Forelimb muscle (tissue), 1 donor: ENCODE measurements at regions not wholly inside any gene's neighbourhood (a gene's known extent, or its start where the extent isn't known, plus 50 kb on each side); places are given as distances from the start of the nearest gene placed in this dataset.

Source experiments
- DNase-seq: peaks from one replicate; pipeline ENCODE4 v3.0.0-alpha.2; 2013; ENCODE audit warnings: low read depth

DNA sequence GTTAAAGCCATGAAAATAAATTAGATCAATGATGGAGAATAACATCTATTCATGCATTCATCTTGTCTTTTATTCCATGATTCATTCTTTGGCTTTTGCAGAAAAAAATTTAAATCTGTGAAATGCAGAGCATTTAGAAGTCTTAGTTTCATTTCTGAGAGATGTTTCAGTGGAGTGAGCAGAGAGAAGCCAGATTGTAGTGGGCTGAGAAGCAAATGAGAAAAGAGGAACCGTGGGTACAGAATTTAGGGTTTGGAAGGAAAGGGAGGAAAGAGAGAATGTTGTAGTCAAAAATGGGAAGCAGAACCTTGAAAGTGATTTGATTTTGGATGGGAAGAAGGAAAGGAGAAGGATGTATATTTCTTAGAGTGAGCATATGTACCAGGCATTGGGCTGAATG, 260.3 kb upstream of the MAN1A1 start:
- DNase-seq, result no peak

DNA sequence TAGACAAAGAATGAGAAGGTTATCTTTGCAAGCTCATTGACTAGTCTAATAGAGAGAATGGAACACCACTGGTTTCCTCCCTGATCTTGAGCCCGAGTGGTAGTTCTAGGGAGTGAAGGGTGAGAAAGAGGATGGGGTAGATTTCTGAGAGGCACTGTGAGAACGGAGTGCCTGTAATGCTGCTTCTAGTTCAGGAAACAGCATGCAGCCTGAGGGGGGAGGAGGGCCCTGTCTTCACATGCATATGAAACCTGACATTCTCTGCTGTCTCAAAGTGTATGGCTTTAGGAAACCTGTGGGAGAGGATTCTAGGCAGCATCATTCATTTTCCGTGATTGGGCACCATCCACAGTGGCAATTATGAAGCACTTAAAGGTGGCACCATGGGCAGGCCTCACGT, 259.4 kb upstream of the MAN1A1 start:
- DNase-seq, result no peak

DNA sequence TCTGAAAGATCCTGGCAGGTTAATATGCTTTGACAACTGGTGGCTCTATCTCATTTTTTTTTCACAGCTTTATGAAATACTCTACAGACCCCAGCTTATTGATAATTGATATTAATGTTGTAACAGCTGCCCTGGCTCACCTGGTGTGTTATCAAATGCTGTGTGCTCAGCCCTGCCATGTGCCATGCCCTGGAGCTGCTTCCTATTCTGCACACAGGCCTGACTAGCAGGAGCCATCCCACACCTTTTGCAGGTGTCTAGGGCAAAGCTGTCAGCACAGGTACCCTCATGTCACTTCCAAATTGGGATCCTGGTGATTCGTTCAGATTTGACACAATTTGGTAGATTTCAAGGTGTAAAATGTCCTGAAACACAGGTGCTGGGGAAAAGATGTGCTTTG, 254.6 kb upstream of the MAN1A1 start:
- DNase-seq, result no peak

DNA sequence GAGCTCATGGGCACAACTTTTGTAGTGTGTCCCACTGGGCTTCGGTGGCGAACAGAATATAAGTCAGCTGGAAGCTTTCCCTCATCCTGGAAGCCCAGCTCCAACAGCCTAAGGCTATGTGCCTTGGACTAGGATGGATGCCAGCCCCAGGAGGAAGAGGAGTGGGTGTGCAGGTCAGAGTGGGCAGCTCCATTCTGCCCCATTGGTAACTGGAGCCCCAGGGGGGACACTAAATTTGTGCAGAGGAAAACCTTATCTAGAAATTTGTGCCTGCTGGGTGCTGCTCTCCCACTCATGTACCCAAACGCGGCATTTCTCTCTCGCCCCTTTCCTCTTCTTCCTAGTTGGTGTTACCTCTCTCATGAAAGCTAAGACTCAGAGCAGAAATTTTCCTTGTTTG, 253.9 kb upstream of the MAN1A1 start:
- DNase-seq, result no peak

DNA sequence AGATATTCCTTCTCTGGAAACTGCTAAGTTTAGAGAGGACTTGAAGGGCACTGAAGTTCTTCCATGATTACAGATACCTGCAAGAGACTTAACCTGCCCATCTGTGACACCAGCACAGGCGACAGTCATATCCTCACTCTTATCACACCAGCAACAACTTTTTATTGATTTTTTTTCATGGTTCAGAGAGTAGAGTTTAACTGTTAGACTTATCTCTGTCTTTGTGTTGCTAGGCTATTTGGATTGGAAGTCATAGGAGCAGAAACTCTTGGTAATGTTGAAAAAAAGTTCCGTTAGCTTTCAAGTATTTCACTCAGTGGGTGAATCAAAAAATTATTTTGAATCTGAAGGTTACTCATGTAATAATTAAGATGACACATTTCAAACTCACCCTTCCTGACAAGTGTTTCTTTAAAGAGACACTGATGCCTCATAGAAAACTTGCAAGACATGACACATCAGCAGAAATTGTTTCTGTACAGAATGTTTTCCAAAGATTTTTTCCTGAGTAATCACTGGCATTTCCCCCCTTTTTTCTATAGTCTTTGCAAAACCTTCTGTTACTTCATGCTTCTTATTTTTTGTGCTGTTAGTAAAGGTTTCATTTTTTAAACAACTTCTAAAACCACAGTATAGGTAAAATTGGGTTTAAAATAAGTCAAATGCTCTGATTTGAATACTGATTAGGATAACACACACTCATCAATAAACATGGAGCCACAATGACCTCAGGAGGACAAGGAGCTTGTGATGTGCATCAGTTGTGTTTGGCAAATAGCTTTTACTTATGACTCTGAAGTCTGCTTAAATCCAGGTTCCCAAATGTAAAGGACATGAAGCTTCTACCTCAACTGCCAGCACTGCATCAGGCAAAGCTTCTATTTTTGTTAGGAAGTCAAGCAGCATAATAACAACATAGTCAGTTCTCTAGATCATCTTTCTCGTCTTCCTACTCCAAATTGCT, 252.9 kb upstream of the MAN1A1 start:
- DNase-seq, result no peak

DNA sequence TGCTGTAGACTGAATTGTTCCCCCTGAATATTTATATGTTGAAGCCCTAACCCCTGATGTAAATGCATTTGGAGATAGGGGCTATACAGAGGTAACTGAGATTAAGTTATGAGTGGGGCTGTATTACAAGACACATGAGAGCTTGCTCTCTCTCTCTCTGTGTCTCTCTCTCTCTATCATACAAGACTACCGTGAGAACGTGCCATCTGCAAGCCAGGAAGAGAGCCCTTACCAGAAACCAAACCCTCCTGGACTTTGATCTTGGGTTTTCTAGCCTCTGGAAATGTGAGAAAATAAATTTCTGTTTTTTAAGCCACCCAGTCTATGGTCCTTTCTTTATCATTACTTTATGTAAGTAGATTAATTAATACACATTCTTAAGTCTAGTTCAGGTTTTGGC, 249.3 kb upstream of the MAN1A1 start:
- no peak for DNase-seq

DNA sequence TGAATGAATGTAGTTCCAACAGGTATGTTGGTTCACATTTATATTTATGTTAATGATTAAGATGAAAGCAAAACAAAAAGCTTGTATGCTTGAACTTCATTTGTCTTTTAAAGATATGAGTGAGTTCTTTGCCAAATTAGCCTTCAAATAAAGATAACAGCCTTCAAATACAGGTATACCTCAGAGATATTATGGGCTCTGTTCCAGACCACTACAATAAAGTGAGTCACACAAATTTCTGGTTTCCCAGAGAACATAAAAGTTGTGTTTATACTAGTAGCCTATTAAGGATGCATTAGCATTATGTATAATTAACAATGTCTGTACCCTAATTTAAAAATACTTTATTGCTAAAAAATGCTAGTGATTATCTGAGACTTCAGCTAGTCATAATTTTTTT, 245.3 kb upstream of the MAN1A1 start:
- no peak for DNase-seq

DNA sequence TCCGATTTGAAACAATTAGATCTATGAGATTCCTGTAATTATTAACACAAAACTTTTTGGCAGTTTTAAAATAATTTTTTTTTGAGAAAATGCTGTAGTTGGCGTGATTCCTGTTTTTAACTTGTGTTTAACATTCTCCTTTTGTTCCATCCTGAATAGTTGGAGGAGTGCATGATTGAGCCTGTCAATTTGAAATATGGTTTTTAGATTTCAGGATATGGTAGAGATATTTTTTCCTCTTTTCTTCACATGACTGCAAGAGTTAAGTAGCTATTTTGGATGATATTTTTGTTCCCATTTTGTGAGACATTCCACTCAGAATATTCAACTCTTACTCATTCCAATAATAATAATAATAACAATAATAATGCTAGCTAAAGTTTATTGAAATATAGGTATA, 241.7 kb upstream of the MAN1A1 start:
- DNase-seq, result no peak

DNA sequence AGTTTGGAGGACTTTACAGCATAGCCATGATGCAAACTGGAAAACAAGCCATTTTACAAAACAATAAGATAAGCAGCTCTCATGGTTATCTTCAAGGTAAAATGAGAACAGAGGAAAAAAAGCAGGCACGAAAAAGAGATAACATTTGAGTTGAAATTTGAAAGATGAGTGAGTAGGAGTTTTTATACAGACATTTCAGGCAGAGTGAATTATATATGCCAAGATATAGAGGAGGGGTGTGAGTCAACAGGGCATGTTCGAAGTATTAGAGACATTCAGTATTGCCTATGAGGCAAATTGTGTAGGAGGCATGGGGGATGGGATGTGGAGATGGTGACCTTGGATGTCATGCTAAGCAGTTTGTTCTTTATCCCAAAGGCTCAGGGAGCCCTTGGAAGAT, 240.5 kb upstream of the MAN1A1 start:
- DNase-seq, result no peak

DNA sequence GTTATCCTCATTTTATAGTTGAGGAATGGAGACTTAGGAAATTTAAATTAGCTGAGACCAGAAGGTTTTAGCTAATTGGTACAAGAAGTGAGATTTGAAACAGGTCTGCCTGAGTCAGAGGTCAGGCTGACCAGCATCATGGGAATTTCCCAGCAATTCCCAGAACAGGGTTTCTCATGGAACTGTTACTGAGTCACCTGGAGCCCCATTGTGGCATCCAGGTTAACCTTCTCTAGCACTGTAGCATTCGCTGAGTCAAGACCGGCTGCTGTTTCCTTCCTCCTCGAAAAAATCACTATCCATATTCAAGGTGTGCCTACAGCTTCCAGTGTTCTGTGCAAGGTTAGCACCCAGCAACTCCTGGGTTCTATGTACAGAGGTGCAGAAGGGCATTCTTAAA, 238.0 kb upstream of the MAN1A1 start:
- DNase-seq, result no peak

DNA sequence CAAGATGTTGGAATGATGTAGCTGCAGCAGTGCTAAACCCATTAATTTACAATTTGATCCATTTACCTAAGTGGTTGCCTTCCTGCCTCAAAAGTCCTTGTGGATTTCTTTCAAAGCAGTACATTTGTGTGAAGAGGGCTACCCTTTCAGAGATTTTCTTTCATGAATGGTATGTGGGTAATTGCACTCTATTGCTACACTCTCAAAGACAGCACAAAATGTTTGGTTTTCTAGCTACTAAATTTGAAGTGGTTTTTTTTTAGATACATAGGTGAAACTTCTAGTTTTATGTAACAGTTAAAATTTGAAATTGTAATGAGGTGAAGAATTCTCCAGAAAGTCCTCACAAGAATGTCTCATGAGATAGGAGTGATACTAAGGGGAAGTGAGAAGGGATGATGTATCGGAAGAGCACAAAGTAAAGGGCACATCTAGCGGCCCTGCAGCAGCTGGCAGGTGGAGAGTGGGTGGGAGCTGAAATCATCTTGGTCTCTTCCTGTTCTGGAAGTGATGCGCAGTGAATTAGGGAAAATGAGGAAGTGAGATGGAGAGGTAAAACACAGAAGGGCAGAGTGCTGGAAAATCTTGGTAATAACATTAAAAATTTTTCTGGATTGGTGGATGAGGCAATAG, 236.8 kb upstream of the MAN1A1 start:
- DNase-seq, result no peak

DNA sequence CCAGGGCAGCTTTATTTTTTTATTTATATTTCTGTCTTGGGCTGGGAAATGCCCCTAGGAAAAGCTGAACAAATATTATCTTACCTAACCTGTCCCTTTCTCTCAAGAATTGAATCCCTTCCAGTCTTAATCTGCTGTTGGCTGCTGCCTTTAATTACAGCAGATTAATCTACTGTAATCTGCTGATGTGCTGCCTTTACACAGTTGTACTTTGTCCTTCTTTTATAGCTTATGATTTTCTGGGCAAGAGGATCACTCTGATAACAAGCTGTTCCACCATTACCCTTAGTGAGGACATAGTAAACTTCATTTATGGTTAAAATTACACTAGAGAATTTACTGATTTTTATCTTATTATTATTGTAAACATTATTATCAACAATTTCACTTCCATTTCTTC, 234.5 kb upstream of the MAN1A1 start:
- DNase-seq, result no peak

DNA sequence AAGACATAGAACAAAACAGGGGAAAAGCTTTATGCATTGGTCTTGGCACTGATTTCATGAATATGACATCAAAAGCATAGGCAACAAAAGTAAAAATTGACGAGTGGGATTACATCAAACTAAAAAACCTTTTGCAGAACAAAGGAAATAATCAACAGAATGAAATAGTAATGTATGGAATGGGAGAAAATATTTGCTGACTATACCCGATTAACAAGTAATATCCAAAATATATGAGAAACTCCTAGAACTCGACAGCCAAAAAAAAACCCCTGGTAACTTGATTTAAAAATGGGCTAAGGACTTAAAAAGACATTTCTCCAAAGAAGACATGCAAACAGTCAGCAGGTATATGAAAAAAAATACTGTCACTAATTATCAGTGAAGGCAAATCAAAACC, 231.7 kb upstream of the MAN1A1 start:
- no peak for DNase-seq

DNA sequence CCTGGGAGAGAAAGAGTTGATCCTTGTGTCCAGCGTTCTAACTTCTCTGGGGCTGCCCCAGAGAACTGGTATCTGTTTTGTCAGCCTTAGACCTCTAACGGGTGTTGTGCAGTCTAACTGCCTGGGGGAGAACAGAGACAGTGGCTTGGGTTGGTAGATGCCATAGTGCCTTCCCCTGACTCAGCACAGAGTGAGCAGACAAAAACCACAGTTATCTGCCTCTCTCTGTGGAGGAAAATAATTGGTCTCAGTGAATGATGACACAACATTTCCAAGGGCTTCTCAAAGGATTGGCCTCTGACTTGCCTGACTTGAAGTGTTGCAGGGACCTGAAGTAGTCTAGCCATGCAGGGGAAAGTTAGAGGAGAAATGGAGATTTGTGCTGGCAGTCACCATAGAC, 226.2 kb upstream of the MAN1A1 start:
- no peak for DNase-seq

DNA sequence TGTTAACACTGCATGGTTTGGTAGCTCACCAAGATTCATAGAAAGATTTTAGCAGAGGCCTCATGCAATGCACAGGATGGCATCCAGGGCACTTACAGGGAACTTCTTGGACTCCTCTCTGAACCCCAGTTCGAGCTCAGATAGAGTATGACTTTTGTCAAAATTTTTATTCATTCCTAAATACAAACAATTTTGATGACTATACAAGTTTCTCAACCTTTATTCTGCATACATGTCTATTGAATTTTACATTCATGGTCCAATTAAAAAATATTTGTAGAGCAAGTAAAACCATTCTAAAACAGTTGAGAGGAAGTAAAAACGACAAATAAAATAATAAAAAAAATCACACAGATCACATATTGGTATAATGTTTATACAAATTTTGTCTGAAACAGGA, 219.0 kb upstream of the MAN1A1 start:
- DNase-seq, result no peak

DNA sequence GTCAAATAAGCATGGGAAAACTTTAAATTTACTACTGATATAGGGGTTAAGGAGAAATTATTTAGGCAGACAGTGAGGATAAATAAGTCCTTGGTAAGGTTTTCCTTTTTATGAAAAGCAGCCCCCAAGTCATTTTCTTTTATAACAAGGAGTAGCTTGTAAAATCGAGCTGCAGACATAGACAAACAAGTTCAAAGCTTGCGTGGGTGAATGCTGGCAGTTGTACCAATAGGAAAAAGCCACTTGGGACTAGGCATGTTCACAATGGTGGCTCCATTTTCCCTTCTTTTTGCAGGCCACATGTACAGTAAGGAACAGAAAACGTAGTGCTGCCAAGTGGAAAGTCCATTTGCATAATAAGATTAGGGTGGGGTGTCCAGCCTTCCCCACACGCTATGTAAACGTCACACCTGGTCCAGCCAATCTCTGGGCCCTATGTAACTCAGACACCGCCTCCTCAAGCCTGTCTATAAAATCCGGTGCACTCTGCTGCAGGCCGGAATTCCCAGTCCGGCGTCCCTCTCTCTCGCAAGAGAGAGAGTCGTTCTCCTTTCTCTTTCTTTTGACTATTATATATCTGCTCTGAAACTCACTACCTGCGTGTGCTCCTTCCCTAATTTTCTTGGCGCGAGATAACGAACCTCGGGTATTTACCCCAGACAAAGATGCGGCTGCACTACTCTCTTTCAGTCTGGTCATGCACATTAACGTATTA, 217.1 kb upstream of the MAN1A1 start:
- no peak for DNase-seq

DNA sequence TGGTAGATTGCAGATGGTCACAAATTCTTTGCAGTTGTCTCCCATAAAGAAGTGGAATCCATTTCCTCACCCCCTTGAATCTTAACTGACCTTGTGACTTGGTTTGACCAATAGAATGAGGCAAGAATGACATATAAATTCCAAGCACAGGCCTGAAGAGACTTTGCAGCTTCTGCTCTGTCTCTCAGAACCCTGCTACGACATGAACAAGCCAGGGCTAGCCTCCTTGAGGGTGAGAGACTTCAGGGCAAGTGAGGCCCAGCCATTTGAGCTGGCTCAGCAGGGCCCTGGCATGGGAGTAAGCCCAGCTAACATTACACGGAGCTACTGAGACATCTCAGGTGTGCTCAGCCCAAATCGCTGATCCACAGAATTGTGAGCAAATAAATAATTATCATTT, 216.3 kb upstream of the MAN1A1 start:
- no peak for DNase-seq

DNA sequence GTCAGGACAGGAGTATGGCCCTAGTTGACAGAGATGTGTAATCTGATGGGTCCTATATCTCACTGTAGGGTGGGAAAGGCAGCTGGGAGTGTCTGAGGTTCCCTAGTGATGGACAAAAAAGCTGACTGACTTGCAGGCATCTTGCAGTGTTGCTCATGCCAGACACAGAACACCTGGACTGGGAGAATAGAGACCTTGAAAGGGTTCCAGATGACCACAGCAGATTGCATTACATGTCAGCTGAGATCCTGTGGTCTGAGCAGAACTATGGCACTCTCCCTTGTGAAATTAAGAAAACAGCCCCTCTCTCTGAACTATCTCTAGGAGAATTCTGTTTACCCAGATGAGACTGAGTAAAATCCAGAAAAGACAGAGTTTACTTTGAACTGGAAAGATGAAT, 212.6 kb upstream of the MAN1A1 start:
- DNase-seq, result no peak

DNA sequence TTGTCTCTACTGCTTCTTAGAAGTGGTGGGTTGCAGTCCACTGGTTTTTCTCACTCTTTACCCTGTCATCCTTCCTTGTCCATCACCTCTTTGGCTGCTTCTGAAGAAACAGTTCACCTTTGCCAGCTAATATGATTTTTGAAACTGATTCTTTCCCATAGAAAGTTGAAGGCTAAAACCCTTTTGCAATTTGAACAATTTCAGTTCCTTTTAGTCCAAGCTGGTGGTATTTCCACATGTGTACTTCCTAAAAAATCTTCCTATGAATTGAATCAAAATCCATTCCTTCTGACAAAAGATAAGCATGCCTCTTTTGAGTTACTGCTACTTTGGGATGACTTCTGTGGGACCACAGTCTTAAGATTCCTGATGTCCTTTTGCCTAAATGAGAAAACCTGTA, 210.0 kb upstream of the MAN1A1 start:
- DNase-seq, result no peak

DNA sequence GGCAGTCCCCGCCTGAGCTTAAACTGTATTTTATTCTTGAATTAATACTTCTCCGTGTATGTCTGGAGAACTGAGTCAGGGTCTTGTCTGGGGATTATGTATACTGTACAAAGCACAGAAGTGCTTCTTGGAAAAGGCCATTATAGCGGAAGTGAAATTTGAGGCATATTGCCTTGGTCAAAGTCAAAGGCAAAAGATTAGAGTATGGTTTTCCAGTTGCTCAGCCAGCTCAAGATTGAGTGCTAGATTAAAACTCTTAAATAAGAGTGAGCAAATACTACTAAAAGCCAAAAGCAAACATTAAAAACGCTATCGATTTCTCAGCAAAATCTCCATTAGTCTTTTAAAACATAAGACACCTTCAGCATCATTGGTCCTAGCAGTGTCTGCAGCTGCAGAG, 207.7 kb upstream of the MAN1A1 start:
- DNase-seq, result no peak

DNA sequence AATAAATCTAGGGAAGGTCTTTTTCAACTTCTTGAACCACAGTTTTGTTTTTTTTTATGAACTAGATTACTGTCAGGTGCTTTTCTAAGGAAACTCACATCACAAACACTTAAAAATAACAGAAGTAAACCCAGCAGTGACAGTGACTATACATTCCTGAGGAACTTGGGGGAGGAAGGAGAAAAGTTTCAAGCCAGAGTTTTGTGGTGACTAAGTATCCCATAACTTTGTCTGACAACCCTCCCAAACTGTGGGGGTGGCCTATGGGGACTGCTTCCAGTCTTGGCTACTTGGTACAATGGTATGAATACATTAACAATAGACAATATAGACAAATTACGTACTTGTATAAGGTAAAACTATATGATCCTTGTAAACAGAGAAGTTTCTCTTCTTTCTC, 202.5 kb upstream of the MAN1A1 start:
- no peak for DNase-seq

DNA sequence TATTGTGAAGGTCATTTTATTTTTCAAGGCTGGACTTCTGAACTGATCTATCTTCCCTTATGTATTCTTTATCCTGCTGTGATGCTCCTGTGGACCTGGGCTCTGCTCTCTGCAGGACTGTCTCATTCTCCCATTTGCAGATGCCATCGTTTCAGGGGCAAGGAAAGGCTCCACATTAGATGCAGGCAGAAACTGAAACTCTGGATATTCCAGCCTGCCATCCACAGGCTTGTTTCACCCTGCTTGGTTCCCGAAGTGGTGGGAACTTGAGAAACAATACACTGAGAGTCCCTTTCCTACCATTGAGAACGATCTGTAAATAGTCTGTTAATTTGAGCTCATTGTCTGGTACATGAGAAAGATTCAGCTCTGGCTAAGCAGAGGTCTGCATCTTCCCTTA, 197.5 kb upstream of the MAN1A1 start:
- no peak for DNase-seq

DNA sequence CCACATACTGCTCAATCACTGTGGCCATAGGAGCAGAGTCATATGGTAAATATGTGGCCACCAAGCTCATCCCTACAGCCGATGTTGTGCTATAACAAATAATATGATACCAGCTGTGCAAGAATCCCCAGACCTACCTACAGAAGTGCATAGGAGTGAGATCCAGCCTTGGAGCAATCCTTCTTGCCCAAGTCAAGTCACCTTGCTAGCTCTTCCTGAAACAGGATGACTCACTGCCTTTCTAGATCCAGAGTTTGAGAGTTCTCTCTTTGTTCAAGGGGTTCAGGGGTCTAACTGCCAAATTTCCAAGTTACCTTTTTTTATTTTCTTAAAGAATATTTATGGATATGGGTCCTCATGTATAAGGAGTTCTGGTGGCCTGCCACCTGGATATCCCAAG, 195.7 kb upstream of the MAN1A1 start:
- DNase-seq, result no peak
